ENCODE measurements at regions not wholly inside any gene's neighbourhood (a gene's known extent, or its start where the extent isn't known, plus 50 kb on each side); places are given as distances from the start of the nearest gene placed in this dataset.

GRCh38 chrX:43064096-43064495 is 286.1 kb upstream of the PPP1R2C start:
- Histone ChIP-seq H3K4me1 (ENCODE audit: insufficient read depth) (no peaks in the 10 kb centered on the region), H3K4me3 (no peak overlapping the region), H3K36me3 (ENCODE audit: insufficient read depth) (no peaks in the 10 kb centered on the region), H3K27me3 (ENCODE audit: insufficient read depth) (no peaks in the 10 kb centered on the region), H3K9me2 (ENCODE audit: insufficient read depth) (peaks cover 8% of the 10 kb centered on the region; the same call in 1 of the 2 replicates), H4K20me1 (replicated peaks; ENCODE audit: insufficient read depth) (no peaks in the 10 kb centered on the region), H3F3A (replicated peaks; ENCODE audit: low read depth) (no peaks in the 10 kb centered on the region), H2AFZ (no peak overlapping the region), H3K4me2 (no peak overlapping the region), H3K79me2 (replicated peaks; ENCODE audit: insufficient read depth) (no peaks in the 10 kb centered on the region), H3K27ac (ENCODE audit: low read depth) (no peak overlapping the region)
- DNase-seq (ENCODE audit: low spot score) (no peak), ATAC-seq (no peak)
- TF ChIP-seq CREB1 (CRISPR knock-in tag; IDR thresholded peaks at IDR 0.05; ENCODE audit: low read depth), result no peak
- TF ChIP-seq, protein P1, sequence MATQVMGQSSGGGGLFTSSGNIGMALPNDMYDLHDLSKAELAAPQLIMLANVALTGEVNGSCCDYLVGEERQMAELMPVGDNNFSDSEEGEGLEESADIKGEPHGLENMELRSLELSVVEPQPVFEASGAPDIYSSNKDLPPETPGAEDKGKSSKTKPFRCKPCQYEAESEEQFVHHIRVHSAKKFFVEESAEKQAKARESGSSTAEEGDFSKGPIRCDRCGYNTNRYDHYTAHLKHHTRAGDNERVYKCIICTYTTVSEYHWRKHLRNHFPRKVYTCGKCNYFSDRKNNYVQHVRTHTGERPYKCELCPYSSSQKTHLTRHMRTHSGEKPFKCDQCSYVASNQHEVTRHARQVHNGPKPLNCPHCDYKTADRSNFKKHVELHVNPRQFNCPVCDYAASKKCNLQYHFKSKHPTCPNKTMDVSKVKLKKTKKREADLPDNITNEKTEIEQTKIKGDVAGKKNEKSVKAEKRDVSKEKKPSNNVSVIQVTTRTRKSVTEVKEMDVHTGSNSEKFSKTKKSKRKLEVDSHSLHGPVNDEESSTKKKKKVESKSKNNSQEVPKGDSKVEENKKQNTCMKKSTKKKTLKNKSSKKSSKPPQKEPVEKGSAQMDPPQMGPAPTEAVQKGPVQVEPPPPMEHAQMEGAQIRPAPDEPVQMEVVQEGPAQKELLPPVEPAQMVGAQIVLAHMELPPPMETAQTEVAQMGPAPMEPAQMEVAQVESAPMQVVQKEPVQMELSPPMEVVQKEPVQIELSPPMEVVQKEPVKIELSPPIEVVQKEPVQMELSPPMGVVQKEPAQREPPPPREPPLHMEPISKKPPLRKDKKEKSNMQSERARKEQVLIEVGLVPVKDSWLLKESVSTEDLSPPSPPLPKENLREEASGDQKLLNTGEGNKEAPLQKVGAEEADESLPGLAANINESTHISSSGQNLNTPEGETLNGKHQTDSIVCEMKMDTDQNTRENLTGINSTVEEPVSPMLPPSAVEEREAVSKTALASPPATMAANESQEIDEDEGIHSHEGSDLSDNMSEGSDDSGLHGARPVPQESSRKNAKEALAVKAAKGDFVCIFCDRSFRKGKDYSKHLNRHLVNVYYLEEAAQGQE (IDR thresholded peaks at IDR 0.05; ENCODE audit: unreplicated experiment), result no peak
- TF ChIP-seq, protein P2, sequence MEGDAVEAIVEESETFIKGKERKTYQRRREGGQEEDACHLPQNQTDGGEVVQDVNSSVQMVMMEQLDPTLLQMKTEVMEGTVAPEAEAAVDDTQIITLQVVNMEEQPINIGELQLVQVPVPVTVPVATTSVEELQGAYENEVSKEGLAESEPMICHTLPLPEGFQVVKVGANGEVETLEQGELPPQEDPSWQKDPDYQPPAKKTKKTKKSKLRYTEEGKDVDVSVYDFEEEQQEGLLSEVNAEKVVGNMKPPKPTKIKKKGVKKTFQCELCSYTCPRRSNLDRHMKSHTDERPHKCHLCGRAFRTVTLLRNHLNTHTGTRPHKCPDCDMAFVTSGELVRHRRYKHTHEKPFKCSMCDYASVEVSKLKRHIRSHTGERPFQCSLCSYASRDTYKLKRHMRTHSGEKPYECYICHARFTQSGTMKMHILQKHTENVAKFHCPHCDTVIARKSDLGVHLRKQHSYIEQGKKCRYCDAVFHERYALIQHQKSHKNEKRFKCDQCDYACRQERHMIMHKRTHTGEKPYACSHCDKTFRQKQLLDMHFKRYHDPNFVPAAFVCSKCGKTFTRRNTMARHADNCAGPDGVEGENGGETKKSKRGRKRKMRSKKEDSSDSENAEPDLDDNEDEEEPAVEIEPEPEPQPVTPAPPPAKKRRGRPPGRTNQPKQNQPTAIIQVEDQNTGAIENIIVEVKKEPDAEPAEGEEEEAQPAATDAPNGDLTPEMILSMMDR (conservative IDR thresholded peaks at IDR 0.05; ENCODE audit: low read depth in 2 of 2), result no peak
- no peak for TF ChIP-seq ETS1 (IDR thresholded peaks at IDR 0.05)
- no peak for TF ChIP-seq POLR2AphosphoS5 (IDR thresholded peaks at IDR 0.05; ENCODE audit: low read depth)
- no peak overlapping the region for H3K4me3 Mint-ChIP-seq
- H3K36me3 Mint-ChIP-seq (ENCODE audit: low read depth), result peaks cover 4% of the 10 kb centered on the region; the same call in 1 of the 3 replicates
- no peaks in the 10 kb centered on the region for H3K27me3 Mint-ChIP-seq (ENCODE audit: insufficient read depth, low read depth, poor library complexity)
- no peak overlapping the region for H3K27ac Mint-ChIP-seq
- no peaks in the 10 kb centered on the region; the same call in 2 of the 3 replicates for H3K9me3 Mint-ChIP-seq
- no peaks in the 10 kb centered on the region for H3K4me1 Mint-ChIP-seq

DNA sequence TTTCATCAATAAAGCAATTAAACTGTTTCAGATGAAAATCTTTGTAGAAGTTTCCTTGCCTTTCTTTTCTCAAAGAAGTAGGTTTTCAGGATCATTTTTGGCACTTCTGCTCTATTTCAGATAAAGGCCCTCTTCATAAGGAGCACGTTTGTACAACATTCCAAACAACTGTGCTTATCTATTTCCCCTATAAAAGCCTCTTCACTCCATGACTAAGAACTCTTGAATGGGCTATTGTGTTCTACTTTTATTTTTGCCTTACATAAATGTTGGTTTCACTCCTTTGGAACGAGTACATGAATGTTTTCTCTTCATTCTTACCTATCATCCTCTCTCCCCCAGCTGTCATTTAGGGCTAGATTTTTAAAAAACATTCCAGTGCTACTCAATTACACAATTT is 288.0 kb upstream of the PPP1R2C start:
- no peak for DNase-seq (ENCODE audit: low spot score)
- no peak for TF ChIP-seq ZNF462 (CRISPR knock-in tag; IDR thresholded peaks at IDR 0.05)
- no peak for TF ChIP-seq ETS1 (IDR thresholded peaks at IDR 0.05)
- no peak for TF ChIP-seq EZH2 (IDR thresholded peaks at IDR 0.05; ENCODE audit: low read depth, unreplicated experiment)
- no peak for TF ChIP-seq ZNF114 (CRISPR knock-in tag; IDR thresholded peaks at IDR 0.05)

More for the DNA sequence above, 288.0 kb upstream of the PPP1R2C start:
- Histone ChIP-seq H3K27me3 (ENCODE audit: insufficient read depth) (no peaks in the 10 kb centered on the region), H3K79me2 (replicated peaks; ENCODE audit: insufficient read depth) (no peaks in the 10 kb centered on the region), H3F3A (replicated peaks; ENCODE audit: low read depth) (no peaks in the 10 kb centered on the region), H3K4me3 (no peak overlapping the region), H2AFZ (no peak overlapping the region), H3K4me1 (ENCODE audit: insufficient read depth) (no peaks in the 10 kb centered on the region), H3K4me2 (no peak overlapping the region), H3K9me2 (ENCODE audit: insufficient read depth) (peaks cover 8% of the 10 kb centered on the region; the same call in 1 of the 2 replicates), H3K27ac (ENCODE audit: low read depth) (no peak overlapping the region), H3K36me3 (ENCODE audit: insufficient read depth) (no peaks in the 10 kb centered on the region), H4K20me1 (replicated peaks; ENCODE audit: insufficient read depth) (no peaks in the 10 kb centered on the region)
- H3K4me1 Mint-ChIP-seq, result no peaks in the 10 kb centered on the region
- H3K4me3 Mint-ChIP-seq, result no peak overlapping the region
- no peak overlapping the region for H3K27ac Mint-ChIP-seq
- H3K36me3 Mint-ChIP-seq (ENCODE audit: low read depth), result no peaks in the 10 kb centered on the region
- H3K9me3 Mint-ChIP-seq, result no peaks in the 10 kb centered on the region
- H3K27me3 Mint-ChIP-seq (ENCODE audit: insufficient read depth, low read depth, poor library complexity), result no peaks in the 10 kb centered on the region
- no peak for ATAC-seq

All from GM23338 (cell line).